ENCODE measurements at regions not wholly inside any gene's neighbourhood (a gene's known extent, or its start where the extent isn't known, plus 50 kb on each side); places are given as distances from the start of the nearest gene placed in this dataset.

GRCh38 chr2:136373841-136374240, 255.9 kb upstream of the CXCR4 start:
- DNase-seq (ENCODE audit: low read depth), result no peak

DNA sequence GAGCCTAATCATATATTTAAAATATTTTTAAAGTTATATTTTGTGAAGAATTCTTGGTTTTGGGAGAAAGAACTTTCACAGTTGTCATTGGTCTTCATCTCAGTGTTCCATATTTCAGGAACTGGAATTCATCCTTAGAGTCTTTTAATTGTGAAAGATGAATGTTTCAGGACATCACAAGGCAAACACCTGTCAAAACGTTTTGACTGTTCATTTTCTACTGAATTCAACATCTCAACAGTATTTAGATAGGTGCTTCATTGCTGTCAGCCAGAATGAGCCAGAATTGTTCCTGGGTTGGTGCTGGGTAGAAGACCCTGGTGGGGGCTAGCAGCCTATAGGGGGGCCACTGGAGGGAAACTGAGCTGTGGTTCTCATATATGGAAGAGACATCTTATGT, 255.1 kb upstream of the CXCR4 start:
- DNase-seq (ENCODE audit: low read depth), result no peak

GRCh38 chr2:136363900-136364299, 246.0 kb upstream of the CXCR4 start:
- no peak for DNase-seq (ENCODE audit: low read depth)

DNA sequence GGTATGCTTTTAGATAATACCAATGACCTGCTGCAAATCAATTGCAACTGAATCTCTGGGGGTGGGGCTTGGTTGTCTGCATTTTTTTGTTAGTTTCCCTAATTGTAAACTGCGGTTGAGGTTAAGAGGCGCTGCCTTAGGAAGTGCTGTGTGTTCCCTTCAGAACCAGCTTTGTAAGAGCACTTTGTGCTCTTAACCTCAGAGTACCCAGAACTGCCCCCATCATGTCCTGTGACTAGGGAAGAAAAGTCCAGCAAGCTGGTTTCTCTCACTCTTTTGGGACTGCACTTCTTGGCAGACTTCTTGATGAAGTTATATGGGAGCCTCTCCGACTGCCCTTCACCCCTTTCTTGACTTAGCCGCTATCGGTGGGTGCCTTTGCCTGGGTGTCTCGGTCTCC, 245.5 kb upstream of the CXCR4 start:
- DNase-seq (ENCODE audit: low read depth), result no peak

DNA sequence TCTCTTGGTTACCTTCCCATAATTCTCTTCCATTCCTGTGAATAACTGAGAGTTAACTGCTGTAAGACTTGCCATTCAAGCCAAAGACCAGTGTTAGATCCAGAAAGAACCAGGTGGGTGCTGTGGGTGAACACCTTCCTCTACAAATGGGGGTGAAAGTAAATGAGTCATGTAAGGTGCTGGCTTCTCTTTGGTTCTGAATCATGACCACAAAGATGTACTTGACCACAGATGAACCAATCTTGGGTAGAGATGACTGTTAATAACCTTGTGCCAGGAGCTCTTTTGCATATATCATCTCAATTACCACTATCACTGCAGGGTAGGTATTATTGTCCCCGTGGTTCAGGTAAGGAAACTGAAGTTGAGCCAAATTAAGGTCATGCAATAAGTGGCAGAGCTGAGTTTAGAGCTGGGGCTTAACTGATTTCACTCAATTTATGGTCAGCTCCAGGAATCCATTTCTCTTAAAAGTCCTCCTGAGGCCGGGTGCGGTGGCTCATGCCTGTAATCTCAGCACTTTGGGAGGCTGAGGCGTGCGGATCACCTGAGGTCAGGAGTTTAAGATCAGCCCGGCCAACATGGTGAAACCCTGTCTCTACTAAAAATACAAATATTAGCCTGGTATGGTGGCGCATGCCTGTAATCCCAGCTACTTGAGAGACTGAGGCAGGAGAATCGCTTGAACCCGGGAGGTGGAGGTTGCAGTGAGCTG, 244.9 kb upstream of the CXCR4 start:
- no peak for DNase-seq (ENCODE audit: low read depth)

DNA sequence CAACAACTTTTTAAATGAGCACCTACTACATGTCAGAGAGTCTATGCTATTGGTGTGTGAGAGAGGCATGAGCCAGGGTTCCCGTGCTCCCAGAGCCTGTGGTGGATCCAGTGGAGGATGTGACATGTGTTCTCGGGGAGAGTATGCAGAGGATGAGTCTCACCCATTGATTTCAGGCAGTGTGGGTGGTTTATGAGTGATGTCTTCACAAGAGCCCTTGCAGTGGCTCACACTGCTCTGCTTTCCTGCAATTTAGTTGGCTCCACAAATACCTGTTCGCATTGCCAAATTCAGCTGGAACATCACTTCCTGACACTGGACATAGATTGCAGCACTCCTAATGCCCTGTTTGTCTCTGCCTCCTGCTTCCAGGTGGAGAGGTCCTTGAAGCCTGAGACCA, 243.6 kb upstream of the CXCR4 start:
- DNase-seq (ENCODE audit: low read depth), result no peak

- DNase-seq (ENCODE audit: low read depth), result no peak
Observed at GRCh38 chr2:136360790-136361189, 242.8 kb upstream of the CXCR4 start.

DNA sequence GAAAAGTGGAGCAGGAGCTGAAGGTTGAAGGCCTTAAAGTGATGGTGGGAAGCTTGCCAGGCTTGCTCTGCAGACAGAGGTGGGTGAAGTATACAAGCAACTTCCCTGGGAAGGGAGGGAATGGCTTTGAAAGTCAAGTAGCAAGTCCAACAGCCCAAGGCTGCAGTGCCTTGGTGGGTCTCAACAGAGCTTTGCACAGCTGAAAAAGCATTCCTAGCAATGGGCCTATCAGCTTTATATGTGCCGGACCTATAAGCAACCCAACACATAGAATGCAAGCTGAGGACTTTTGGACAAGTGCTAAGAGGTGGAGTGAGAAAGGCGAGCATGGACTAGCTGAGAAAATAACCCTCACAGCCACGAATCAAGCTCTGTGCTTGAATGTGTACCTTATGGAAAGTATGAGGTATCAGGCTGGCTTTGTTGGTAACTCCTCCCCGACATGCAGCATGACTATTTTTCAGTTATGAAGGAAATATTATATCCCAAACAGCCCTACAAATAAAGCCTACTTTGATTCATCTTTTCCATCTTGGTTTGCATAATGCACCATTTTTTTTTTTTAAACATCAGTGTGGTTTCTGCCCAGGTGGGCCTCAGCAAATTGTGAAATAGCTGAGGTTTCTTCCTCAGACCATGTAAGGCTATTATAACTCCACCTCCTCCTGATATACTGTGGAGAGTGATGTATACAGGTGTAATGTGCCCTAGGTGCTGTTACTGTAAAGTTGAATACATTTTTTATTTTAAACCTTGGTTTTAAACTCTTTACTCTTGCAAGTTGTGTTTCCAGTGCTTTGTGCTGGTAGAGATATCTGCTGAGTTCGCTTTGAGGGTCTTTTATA, 241.4 kb upstream of the CXCR4 start:
- no peak for DNase-seq (ENCODE audit: low read depth)

- DNase-seq (ENCODE audit: low read depth), result no peak
Observed at GRCh38 chr2:136358576-136358975, 240.6 kb upstream of the CXCR4 start.

- no peak for DNase-seq (ENCODE audit: low read depth)
Observed at GRCh38 chr2:136357007-136357380, 239.0 kb upstream of the CXCR4 start.

DNA sequence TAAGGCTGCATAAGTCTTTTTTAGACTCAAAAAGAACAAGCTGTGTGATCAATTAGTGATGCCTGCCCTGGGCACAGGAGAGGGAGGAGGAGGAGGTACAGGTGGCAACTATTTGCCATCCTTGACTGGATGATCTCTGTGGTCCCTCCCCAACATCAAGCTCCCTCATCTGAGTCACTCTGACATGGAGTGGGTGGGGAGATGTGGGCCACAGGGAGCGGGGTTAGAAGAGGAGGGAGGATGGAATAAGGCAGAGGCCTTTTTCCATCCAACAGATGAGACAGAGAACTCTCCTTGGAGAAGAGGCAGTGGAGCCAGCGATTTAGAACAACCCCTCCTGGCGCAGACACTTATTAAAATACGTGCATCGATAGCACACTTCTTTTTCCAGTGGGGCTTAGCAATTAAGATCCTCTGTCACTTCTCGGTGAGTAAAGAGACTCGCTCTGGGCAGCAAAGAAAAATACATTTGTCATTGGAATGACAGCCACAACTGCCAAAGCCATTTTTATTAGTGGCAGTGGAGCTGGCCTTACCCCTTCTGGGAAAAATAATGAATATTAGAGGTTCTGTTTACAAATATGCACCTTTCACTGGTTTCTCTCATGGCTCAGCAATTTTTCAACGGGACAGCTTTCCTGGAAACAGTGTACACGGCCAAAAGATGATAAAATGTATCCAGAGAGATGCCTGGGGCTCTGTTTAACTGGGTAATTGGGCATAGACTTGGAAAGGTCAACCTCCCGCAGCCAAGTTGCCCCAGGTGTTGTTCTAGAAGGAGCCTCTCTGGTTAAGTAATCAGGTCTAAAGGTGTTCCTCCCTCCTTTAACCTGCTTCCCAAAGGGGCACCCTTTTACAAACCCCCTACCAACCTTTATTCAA, 238.4 kb upstream of the CXCR4 start:
- no peak for DNase-seq (ENCODE audit: low read depth)

GRCh38 chr2:136351684-136352083, 233.7 kb upstream of the CXCR4 start:
- no peak for DNase-seq (ENCODE audit: low read depth)

- DNase-seq (ENCODE audit: low read depth), result no peak
Observed at GRCh38 chr2:136347981-136348380, 230.0 kb upstream of the CXCR4 start.

- no peak for DNase-seq (ENCODE audit: low read depth)
Observed at GRCh38 chr2:136344339-136344738, 226.4 kb upstream of the CXCR4 start.

DNA sequence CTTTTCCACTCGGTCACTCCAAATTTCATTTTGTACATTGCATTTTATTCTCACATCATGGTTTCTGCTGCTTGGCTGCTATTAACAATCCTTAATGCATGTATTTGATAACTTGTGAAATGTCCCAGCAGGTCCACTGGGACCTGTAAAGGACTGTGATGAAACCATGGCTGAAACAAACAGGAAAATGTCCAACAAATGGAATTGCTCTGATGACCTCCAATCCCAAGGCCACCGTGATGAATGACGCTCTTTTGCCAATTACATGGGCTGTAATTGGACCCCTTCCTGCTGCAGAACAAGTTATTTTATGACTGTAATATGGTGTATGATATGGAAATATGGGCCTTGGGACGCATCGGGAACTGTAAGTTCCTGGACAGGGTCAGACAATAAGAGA, 224.2 kb upstream of the CXCR4 start:
- DNase-seq (ENCODE audit: low read depth), result no peak

DNA sequence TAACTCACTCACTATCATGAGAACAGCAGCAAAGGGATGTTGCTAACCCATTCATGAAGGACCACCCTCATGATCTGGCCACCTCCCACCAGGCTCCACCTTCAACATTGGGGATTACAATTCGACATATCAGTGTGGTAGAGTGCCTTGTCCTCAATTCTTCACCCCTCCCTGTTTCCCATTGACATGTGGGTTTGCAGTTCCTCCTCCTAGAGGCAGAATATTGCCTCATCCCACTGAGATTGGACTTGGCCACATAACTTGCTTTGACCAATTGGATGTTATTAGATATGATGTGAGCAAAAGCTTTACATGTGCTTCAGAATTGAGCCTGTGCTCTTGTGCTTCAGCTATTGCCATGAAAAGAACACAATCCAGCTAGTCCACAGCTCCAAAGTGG, 217.0 kb upstream of the CXCR4 start:
- no peak for DNase-seq (ENCODE audit: low read depth)

- DNase-seq (ENCODE audit: low read depth), result no peak
Observed at GRCh38 chr2:136332436-136333095, 214.6 kb upstream of the CXCR4 start.

GRCh38 chr2:136331226-136331625, 213.3 kb upstream of the CXCR4 start:
- DNase-seq (ENCODE audit: low read depth), result no peak

GRCh38 chr2:136328207-136328795, 210.4 kb upstream of the CXCR4 start:
- no peak for DNase-seq (ENCODE audit: low read depth)

GRCh38 chr2:136327162-136327852, 209.4 kb upstream of the CXCR4 start:
- no peak for DNase-seq (ENCODE audit: low read depth)

DNA sequence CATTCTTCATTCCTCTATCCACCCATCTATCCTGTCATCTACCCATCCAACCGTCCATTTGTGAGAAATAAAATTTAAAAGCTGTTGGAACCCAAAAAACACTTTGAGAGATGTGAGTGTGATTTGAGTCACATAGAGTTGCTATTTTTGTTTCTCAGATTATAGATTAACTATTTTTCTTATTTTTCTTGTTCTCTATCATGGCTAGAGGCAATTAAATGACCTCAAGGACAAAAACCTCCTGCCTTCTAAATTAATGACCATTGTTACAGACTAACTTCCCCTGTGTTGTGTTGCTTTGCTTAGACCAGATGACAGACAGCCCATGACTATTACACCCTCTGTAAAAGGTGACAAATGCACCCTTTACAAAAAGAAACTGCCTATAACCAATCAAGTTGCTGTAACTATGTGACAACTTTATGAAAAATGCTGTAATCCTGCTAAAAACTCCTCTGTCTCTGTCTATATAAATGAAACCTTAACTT, 207.9 kb upstream of the CXCR4 start:
- DNase-seq (ENCODE audit: low read depth), result no peak

Measured in HS-27A (cell line).